Caco-2 (cell line): ENCODE measurements at regions not wholly inside any gene's neighbourhood (a gene's known extent, or its start where the extent isn't known, plus 50 kb on each side); places are given as distances from the start of the nearest gene placed in this dataset.

Experiments
- BruUV-seq: library from RNA; stranded (reverse); fragments of 400-500 nt; replicated peaks from 2 replicates; lab custom pipeline; 2021; lab: Mats Ljungman, UMichigan
- CTCF ChIA-PET: fragments of 300-600 bp; sonication (Branson Sonifier 250); formaldehyde crosslinking; loops from one replicate; lab custom pipeline; 2022; ENCODE audit warnings: antibody characterized with exemption; lab: Charles Lee
- POLR2A ChIA-PET: fragments of 300-600 bp; sonication (Branson Sonifier 250); formaldehyde crosslinking; loops from one replicate; lab custom pipeline; 2022; ENCODE audit warnings: antibody characterized with exemption; lab: Charles Lee
- DNase-seq, 2 experiments: peaks; one replicate each; pipeline versions ENCODE4 v3.0.0 to v3.0.0-alpha.2; 2020 to 2022
- H3K27me3 ChIP-seq: replicated peaks from 2 replicates; pipeline ENCODE4 v1.6.0; 2011; ENCODE audit warnings: low read length; ENCODE audit not compliant: control insufficient read depth, insufficient read depth
- H3K36me3 ChIP-seq: 2 replicates; pipeline ENCODE4 v1.5.1; 2011; ENCODE audit warnings: low read length; ENCODE audit not compliant: control insufficient read depth, insufficient read depth
- H3K4me1 ChIP-seq: fragments of 250-450 bp; sonication (Bioruptor Pico); 2 replicates; pipeline ENCODE4 v1.5.1; 2020; ENCODE audit warnings: mild to moderate bottlenecking
- H3K4me3 ChIP-seq: 2 replicates; pipeline ENCODE4 v1.5.1; 2011; ENCODE audit warnings: low read depth, mild to moderate bottlenecking, control low read depth, low read length
- H3K9me3 ChIP-seq: fragments of 250-450 bp; sonication (Bioruptor Pico); 2 replicates; pipeline ENCODE4 v1.5.1; 2020; ENCODE audit warnings: mild to moderate bottlenecking, moderate library complexity
- H3K27ac Mint-ChIP-seq: one replicate; pipeline ENCODE4 v1.8.0; 2022; ENCODE audit warnings: mixed read lengths; ENCODE audit not compliant: unreplicated experiment
- H3K27me3 Mint-ChIP-seq: one replicate; pipeline ENCODE4 v1.8.0; 2022; ENCODE audit warnings: mixed read lengths; ENCODE audit not compliant: insufficient read depth, unreplicated experiment
- H3K36me3 Mint-ChIP-seq: one replicate; pipeline ENCODE4 v1.8.0; 2022; ENCODE audit warnings: mild to moderate bottlenecking, mixed read lengths; ENCODE audit not compliant: insufficient read depth, unreplicated experiment
- H3K4me1 Mint-ChIP-seq: one replicate; pipeline ENCODE4 v1.8.0; 2022; ENCODE audit warnings: low read depth, mixed read lengths; ENCODE audit not compliant: unreplicated experiment
- H3K4me3 Mint-ChIP-seq: one replicate; pipeline ENCODE4 v1.8.0; 2022; ENCODE audit warnings: mild to moderate bottlenecking, moderate library complexity, mixed read lengths; ENCODE audit not compliant: unreplicated experiment
- H3K9me3 Mint-ChIP-seq: one replicate; pipeline ENCODE4 v1.8.0; 2022; ENCODE audit warnings: mixed read lengths; ENCODE audit not compliant: unreplicated experiment
- CTCF ChIP-seq, 2 experiments: fragments of 200-600 bp in 1 of 2; IDR thresholded peaks; 1 replicate in 1 of 2; 2 replicates in 1 of 2; pipeline versions ENCODE4 v1.5.1 to v1.8.0; 2011 to 2022; ENCODE audit warnings: antibody characterized with exemption in 1 of 2, control low read depth in 1 of 2, inconsistent platforms in 1 of 2, low read depth in 1 of 2, low read length in 1 of 2, mild to moderate bottlenecking in 1 of 2, moderate library complexity in 1 of 2; ENCODE audit not compliant: insufficient read depth in 1 of 2, severe bottlenecking in 1 of 2, unreplicated experiment in 1 of 2
- intact Hi-C: fragments of 100-400 bp; cut with micrococcal nuclease; formaldehyde crosslinking; loops from one replicate; pipeline ENCODE4 v1.10.0; 2022; ENCODE audit not compliant: unreplicated experiment

DNA sequence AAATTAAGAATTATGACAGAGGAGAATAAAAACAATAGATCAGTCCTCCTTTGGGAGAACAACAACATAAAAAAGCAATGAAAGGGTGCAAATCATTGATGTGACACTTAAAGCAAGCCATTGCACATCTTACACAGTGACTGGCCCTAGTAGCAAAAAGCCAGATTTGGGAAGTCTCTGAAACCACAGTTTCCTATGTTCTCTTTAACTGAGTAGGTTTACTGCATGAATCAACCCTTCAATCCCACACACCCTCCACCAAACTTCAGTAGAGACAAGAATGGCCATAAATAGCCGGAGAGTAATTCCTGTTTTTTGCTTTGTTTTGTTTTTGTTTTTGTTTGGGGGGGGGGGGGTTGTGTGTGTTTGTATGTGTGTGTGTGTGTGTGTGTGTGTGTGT is 180.8 kb downstream of the VEGFC start:
- no peak for TF ChIP-seq CTCF (IDR thresholded peaks at IDR 0.05; ENCODE audit: insufficient read depth in 1 of 2, low read depth in 1 of 2, low read length in 1 of 2, severe bottlenecking in 1 of 2, unreplicated experiment in 1 of 2)
- no peak for DNase-seq
- H3K4me3 ChIP-seq: no peak overlapping the region
- Mint-ChIP-seq H3K27ac (no peak overlapping the region), H3K36me3 (no peaks in the 10 kb centered on the region), H3K9me3 (no peaks in the 10 kb centered on the region), H3K4me1 (no peaks in the 10 kb centered on the region), H3K4me3 (no peak overlapping the region), H3K27me3 (no peaks in the 10 kb centered on the region)
- ChIA-PET CTCF (no interaction called here), POLR2A (no interaction called here)
- intact Hi-C loops: no loop called here
- no peaks in the 10 kb centered on the region for H3K4me1 ChIP-seq
- H3K36me3 ChIP-seq: no peaks in the 10 kb centered on the region
- BruUV-seq: no TSS peak
- H3K9me3 ChIP-seq: no peaks in the 10 kb centered on the region
- no peaks in the 10 kb centered on the region for H3K27me3 ChIP-seq

GRCh38 chr4:176614793-176615192 is 177.9 kb downstream of the VEGFC start:
- no peaks in the 10 kb centered on the region for H3K27me3 ChIP-seq
- H3K27me3 Mint-ChIP-seq: no peaks in the 10 kb centered on the region

GRCh38 chr4:176616151-176616550 is 176.6 kb downstream of the VEGFC start:
- no peak overlapping the region for H3K4me3 ChIP-seq
- no peak overlapping the region for H3K27ac Mint-ChIP-seq
- no peaks in the 10 kb centered on the region for H3K36me3 ChIP-seq
- no peak overlapping the region for H3K4me3 Mint-ChIP-seq
- CTCF ChIA-PET: no interaction called here
- H3K4me1 Mint-ChIP-seq: no peaks in the 10 kb centered on the region
- DNase-seq: no peak
- H3K27me3 ChIP-seq: no peaks in the 10 kb centered on the region
- BruUV-seq: no TSS peak
- no peaks in the 10 kb centered on the region for H3K27me3 Mint-ChIP-seq
- H3K9me3 Mint-ChIP-seq: no peaks in the 10 kb centered on the region
- H3K9me3 ChIP-seq: no peaks in the 10 kb centered on the region
- H3K36me3 Mint-ChIP-seq: no peaks in the 10 kb centered on the region
- intact Hi-C loops: no loop called here
- no peak for TF ChIP-seq CTCF (IDR thresholded peaks at IDR 0.05; ENCODE audit: insufficient read depth in 1 of 2, low read depth in 1 of 2, low read length in 1 of 2, severe bottlenecking in 1 of 2, unreplicated experiment in 1 of 2)
- no peaks in the 10 kb centered on the region for H3K4me1 ChIP-seq
- POLR2A ChIA-PET: no interaction called here

More at GRCh38 chr4:176614793-176615192, 177.9 kb downstream of the VEGFC start:
- Mint-ChIP-seq H3K27ac (no peak overlapping the region), H3K36me3 (no peaks in the 10 kb centered on the region), H3K9me3 (no peaks in the 10 kb centered on the region), H3K4me3 (no peak overlapping the region), H3K4me1 (no peaks in the 10 kb centered on the region)
- CTCF ChIA-PET: no interaction called here
- POLR2A ChIA-PET: no interaction called here
- BruUV-seq: no TSS peak
- no peak for DNase-seq
- intact Hi-C loops: no loop called here
- Histone ChIP-seq H3K9me3 (no peaks in the 10 kb centered on the region), H3K36me3 (no peaks in the 10 kb centered on the region), H3K4me1 (no peaks in the 10 kb centered on the region), H3K4me3 (no peak overlapping the region)
- no peak for TF ChIP-seq CTCF (IDR thresholded peaks at IDR 0.05; ENCODE audit: insufficient read depth in 1 of 2, low read depth in 1 of 2, low read length in 1 of 2, severe bottlenecking in 1 of 2, unreplicated experiment in 1 of 2)
